ENCODE measurements at regions not wholly inside any gene's neighbourhood (a gene's known extent, or its start where the extent isn't known, plus 50 kb on each side); places are given as distances from the start of the nearest gene placed in this dataset.

GRCh38 chr3:94269763-94270162, 206.9 kb downstream of the NSUN3 start:
- no peak for DNase-seq

- no peak for DNase-seq
These were observed 209.2 kb downstream of the NSUN3 start for GRCh38 chr3:94272016-94272415.

GRCh38 chr3:94280958-94281357, 218.1 kb downstream of the NSUN3 start:
- no peak for DNase-seq

GRCh38 chr3:94285872-94286271, 223.0 kb downstream of the NSUN3 start:
- peak; percentile 27 for DNase-seq

- DNase-seq: no peak
These were observed 228.8 kb downstream of the NSUN3 start for GRCh38 chr3:94291686-94292085.

- no peak for DNase-seq
These were observed 229.3 kb downstream of the NSUN3 start for GRCh38 chr3:94292151-94292550.

GRCh38 chr3:94293793-94294195, 230.9 kb downstream of the NSUN3 start:
- DNase-seq: peak; percentile 28

GRCh38 chr3:94294806-94295205, 231.9 kb downstream of the NSUN3 start:
- no peak for DNase-seq

GRCh38 chr3:94299716-94300115, 236.9 kb downstream of the NSUN3 start:
- no peak for DNase-seq

GRCh38 chr3:94301366-94301765, 238.5 kb downstream of the NSUN3 start:
- no peak for DNase-seq

GRCh38 chr3:94303266-94303665, 240.4 kb downstream of the NSUN3 start:
- DNase-seq: no peak

- DNase-seq: no peak
These were observed 241.0 kb downstream of the NSUN3 start for GRCh38 chr3:94303897-94304296.

- DNase-seq: no peak
These were observed 242.1 kb downstream of the NSUN3 start for GRCh38 chr3:94304954-94305353.

- DNase-seq: no peak
These were observed 243.2 kb downstream of the NSUN3 start for GRCh38 chr3:94305835-94306611.

- no peak for DNase-seq
These were observed 244.7 kb downstream of the NSUN3 start for GRCh38 chr3:94307588-94307987.

GRCh38 chr3:94308767-94309166, 245.9 kb downstream of the NSUN3 start:
- no peak for DNase-seq

- DNase-seq: no peak
These were observed 247.7 kb downstream of the NSUN3 start for GRCh38 chr3:94310341-94311135.

GRCh38 chr3:94311651-94312050, 248.8 kb downstream of the NSUN3 start:
- no peak for DNase-seq

GRCh38 chr3:94314218-94314883, 251.5 kb downstream of the NSUN3 start:
- DNase-seq: no peak

- DNase-seq: no peak
These were observed 254.2 kb downstream of the NSUN3 start for GRCh38 chr3:94317017-94317416.

- no peak for DNase-seq
These were observed 260.7 kb downstream of the NSUN3 start for GRCh38 chr3:94323596-94323995.

GRCh38 chr3:94331831-94332230, 269.0 kb downstream of the NSUN3 start:
- no peak for DNase-seq

- DNase-seq: peak; percentile 19
These were observed 273.3 kb downstream of the NSUN3 start for GRCh38 chr3:94336046-94336753.

Data from NCI-H1105 (cell line).